GM18868 (cell line): ENCODE measurements at regions not wholly inside any gene's neighbourhood (a gene's known extent, or its start where the extent isn't known, plus 50 kb on each side); places are given as distances from the start of the nearest gene placed in this dataset.
"Not testable (repeated sequence)": the region's sequence is repeated elsewhere in the genome, so short reads cannot be mapped to it uniquely, and the experiment has no call there.

Source experiments
- ATAC-seq: cut with Tn5 transposase; IDR thresholded peaks from one replicate; pipeline ENCODE4 v1.9.1; 2021; ENCODE audit warnings: mild to moderate bottlenecking, moderate library complexity; ENCODE audit not compliant: unreplicated experiment

DNA sequence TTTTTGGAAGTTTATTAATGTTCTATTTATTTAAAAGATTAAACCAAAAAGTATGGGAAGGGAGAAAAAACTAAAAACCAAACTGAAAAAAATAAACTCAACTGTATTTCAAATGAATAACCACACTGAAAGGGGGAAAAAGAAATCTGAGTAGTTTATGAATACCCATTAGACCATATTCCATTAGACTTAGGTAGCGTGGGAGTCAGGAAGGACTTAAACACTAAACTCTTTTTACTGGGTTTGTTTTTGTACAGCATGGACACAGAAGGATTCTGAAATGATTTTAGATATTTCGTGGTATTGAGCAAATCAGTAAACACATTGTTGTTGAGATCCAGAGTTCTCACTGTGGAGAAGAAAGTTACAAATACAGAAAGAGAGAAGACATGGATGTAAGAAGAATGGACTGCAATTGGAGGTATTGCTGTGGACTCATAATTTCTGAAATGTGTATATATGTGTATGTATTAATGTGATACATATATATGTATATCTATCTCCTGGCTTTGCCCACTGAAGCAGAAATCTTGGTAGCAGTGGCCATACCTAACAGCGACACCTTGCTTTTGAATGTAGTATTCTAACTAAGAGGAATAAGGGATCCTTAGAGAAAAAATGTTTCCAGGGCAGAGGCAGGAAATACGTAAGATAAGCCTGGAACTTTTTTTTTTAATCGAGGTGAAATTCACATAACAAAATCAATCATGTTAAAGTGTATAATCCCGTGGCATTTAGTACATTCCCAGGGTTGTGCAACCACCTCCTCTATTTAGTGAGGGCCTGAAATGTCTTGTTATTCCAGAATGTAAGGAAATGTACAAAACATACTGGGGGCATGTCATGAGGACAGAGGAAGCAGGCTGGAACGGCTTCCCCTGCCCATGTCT, 228.8 kb downstream of the SMARCA2 start:
- ATAC-seq = no peak

DNA sequence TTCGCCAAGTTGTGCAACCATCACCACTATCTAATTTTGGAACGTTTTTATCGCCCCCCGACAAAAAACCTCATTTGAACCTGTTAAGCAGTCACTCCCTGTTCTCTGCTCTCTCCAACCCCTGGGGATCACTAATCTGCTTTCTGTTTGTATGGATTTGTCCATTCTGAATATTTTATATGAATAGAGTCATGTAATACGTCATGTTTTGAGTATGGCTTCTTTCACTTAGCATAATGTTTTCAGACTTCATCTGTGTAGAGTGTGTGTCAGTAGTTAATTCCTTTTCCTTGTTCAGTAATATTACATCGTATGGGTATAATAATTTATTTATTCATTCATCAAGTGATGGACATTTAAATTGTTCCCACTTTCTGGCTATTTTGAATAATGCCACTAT, 232.2 kb downstream of the SMARCA2 start:
- no peak for ATAC-seq

DNA sequence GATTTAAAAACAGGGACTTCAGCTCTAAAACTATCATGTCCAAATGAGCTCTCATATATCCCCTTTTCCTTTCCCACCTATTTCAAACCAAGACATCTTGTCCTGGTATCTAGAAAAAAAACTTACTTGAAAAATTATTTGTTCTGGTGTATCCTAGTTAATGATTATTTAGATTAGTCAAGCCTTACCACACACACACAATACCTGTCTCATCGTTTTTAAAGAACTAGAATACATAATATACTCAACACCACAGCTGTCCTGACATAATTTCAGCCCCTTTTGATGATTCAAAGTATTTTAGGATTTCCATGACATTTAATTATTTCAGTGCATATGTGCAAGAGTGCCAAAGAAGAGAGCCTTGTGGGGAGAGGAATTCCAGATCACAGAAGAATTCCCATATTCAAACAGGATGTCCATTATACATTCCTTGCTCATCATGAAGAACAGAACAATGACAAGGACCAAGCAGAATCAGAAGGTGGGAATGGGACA, 233.7 kb downstream of the SMARCA2 start:
- no peak for ATAC-seq

DNA sequence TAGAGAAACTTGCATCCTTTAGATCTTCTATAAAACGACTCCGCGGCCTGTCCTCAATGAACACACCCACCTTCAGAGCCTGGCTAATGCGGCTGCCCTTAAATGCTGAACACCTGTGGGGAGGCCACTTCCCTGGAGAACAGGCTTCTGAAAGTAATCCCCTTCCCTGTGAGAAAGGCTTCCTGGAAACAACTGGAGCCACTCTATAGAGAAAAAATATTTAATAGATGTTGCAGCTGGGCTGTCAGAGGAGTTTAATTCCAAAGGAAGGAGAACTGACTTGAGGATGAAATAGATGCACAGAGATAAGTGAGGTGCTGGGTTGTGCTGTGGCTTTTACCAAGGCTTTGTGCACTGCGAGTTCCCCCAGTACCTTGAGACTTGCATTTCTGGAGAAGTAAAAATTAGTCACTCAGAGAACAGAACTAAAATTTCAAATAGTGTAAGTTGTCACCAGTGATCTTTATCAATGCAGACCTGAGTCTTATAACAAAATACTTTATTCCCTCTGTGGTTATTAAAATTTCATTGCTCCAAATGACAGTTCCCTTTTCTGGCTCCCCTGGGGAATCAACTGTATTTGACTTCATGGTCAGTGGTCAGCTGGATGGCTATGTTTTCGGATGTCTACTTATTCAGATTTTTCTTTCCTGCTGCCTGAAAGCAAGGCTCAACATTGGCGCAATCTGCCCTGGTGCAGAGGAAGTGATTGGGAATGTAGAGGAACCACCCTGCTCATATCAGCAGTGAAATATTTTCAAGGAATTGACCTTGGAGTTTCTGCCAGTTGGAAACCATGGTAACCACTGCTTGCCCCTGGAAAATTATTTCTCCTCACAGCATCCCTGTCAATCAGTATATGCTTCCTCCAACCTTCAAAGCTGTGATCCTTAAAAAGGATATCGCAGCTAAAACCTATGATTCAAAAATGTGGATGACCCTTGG, 238.8 kb downstream of the SMARCA2 start:
- ATAC-seq = no peak

DNA sequence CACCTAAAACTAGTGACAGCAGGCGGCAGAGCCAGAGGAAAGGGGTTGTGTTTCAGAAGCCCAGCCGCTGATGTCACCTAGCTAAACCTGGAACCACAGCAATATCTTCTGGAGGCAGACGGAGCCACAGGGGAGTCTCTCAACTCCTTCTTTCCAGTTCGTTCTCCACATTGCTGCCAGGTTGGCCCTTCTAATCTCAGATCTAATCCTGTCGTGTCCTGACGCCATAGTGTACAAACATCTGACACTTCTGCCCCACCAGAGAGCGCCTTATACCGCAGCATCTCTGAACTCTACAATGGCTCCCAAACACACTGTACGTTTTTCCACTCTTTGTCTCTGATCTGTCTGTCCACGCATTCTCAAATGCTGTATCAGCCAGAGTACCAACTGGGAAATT, 240.0 kb downstream of the SMARCA2 start:
- no peak for ATAC-seq

DNA sequence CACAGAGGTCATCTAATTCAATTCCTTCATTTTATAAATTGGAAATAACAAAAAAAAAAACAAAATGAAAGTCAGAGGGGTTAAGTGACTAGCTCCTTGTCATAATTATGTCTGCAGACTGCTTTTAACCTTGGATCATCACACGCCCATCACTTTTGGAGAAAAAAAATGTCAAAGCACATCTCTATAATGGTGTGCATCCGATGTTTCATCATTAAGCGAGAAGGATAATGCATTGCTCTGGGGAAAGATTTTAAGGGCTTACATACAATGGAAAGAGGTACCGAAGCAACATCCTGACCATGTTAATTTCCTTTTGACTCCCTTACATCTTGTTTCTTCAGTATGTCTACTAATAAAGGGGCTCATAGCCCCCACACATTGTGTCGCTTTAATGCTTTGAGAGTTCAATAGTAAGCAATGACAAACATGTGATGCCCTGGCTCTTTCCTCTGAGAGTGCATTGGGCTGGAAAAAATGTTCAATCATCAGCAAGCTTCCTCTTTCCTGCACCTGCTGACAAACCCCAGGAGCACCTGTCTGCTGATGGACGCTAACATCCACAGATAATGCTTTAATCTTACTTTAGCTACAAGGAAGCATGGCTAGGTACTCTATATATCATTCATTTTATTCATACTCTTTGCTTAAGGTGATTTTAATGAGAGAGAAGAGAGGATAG, 242.2 kb downstream of the SMARCA2 start:
- no peak for ATAC-seq

DNA sequence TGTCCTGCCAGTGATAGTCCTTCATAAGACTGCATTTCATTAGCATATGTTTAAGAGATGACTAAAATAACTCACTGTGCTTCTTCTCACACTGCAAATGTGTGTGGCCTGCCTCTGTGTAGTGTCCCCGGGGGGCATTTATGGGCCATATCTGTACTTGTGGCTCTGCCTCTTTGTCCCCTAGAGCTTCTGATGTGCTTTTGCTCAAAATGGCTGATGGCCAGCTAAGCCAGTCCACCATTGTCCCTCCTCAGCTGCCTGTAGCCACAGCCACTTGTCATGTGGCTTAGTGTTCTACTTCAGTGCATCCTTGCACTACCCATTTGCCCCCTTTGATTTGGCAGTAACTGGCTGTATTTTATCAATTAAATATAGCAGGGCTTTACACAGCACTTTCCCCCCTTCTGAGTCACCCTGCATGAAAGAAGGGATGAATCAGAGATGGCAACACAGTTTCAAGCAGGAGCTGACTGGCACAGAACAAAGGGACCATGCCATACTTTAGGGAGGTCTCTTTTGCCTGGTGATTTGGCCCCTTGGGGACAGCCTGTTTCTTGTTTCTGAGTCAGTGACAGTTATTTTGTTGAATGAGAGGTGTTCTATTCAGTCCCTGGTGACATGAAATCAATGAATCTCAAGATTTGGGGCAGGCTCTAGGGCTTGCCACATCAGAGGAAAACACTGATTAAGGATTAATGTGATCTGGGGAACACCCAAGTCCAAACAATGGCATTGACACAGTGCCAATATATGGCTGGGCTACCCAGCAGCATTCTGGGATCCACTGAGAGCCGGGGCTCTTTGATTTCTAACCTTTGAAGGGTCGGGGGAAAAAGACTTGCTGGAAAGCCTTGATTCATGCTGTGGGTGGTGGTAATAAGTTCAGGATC, 245.5 kb downstream of the SMARCA2 start:
- no peak for ATAC-seq

DNA sequence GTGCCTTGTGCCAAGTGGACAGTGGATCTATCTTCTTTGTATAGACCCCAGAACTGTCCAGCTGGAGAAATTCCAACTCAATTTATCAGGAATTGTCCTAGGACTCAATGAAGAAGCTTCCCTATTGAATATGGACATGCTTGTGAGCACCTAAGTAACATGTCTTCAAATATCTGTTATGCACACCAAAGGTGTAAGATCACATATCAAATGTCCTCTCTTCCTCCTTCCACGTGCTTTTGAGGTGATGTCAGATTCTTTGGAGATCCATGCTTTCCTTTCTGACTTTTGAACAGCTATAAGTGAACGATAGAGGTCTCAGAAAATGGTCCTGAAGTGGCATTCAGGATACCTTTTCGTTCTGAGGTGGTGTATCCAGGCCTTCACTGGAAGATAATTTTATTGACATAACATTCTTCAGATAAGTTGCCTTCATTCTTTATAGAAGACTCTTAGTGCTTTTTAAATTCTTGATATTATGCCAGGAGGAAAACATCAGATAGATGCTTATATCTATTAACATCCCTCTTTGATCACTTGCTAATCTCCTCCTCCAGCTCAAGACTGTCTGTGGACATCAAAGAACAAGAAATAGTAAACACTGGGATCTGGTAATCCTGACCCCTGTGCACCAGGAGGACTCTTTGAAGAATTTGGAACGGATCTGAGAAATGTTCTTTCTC, 246.4 kb downstream of the SMARCA2 start:
- no peak for ATAC-seq

DNA sequence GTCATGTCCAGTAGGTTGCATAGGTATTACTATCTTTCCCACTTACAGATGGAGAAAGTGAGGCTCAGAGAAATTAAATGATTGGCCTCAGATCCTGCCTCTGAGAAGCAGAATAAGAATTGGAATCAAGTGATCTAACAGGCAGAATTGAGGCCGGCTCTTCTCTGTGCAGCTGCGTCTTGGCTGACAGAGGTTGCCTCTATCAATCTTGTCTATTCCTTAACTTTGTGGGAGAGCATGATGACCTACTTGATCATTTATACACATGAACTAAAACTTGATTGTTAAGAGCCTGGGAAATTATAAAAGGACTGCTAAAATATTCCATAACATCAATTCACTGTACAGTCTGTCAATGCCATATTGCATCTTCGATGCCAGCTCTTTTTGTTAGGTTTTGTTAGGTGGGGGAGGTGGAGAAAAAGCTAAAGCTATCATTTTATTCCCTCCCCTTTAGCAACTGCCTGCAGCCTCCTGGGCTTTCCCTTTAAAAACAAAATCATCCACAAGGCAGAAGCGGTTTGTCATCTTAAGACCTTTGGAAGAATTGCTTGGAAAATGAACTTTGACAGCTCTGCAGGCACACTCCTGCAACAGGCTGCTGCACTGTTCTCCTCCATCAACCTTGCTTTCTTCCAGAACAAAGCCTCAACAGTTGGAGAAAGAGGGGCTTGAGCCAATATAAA, 247.4 kb downstream of the SMARCA2 start:
- ATAC-seq = no peak

DNA sequence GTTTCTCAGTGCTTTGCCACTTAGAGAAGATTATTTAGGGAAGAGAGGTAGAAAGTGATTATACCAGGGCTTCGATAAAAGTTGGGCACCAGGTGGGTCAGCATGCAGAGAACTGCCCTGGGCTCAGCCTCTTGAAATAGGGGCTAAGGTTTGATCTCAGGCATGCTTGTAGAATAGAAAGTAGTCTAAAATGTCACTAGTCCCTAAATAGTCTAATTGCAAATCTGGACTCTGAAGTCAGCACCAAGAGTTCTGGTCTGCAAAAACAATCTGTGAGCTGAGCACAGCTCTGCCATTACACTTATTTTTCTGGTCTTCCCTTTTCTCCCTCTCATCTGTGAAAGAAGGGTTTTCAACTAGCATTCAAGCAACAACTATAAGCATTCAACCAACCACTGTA, 248.0 kb downstream of the SMARCA2 start:
- no peak for ATAC-seq

DNA sequence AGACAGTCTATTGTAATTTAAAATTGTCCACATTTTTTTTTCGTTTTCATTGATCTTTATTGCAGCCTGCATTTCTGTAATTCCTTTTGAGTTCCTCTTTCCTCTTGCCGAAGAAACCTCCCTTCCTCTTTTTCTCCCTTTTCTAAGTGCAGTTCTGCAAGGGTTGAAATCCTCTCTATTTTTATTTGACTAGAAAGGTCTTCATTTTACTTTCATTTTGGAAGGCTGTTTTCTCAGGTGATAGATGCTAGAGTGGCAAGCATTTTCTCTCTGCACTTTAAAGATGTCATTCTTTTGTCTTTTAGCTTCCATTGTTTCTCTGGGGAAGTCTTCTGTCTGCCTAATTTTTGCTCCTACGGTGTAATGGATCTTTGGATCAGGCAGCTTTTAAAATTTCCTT, 248.5 kb downstream of the SMARCA2 start:
- no peak for ATAC-seq

DNA sequence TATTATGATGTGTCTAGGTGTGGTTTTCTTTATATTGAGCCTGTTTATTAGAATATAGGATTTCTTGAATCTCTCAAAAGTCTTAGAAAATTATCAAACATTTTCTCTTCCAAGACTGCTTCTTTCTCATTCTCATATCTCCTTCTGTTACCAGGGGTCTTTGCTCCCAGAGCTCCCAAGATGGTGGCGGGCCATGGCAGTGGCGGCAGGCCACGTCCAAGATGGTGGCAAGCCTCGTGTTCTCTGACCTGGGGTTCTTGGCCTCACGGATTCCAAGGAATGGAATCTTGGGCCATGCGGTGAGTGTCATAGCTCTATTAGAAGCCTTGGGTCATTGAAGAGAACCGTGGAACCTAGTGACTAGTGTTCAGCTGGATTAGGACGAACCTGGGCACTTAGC, 248.9 kb downstream of the SMARCA2 start:
- ATAC-seq = no peak

DNA sequence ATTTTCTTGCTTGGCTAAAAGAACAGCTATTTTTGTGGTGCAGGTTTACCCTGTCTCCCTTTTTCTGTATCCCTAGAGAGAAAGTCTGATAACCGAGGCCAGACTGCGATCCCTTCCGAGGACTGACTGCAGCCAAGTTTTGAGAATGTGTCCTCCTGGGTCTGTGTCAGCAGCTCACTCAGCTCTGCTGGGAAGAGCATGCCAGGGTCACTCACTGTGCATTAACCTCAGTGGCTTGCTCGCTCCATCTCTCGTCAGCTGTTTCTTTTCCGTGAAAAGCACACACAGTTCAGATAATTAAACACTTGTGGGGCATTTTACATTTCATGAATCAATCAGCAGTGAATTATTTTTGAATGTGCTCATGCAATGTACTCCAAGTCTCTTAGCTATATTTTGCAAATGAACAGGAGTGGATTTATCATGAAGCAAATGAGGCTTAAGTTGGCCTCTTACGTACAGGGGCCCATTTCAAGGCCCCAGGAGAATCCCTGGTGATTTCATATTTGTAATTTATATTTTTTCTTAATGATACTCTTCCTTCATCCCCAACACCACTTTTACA, 252.1 kb downstream of the SMARCA2 start:
- no peak for ATAC-seq

DNA sequence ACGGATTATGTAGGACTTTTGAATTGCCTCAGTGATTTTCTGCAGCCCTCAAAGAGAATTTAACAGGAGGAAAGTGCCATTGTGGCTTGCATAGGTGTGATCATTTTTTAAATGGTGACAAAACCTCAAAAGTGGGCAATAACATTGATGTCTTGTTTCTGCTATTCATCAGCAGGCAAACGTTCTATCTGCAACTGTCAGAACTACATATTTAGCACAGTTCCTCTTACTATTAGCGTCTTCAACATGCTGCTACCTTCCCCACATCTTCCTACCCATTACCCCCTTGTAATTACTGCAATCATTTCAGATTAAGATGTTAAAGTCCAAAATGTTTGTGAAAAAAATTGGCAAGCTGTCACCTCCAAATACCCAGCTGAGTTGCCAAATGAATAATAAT, 254.6 kb downstream of the SMARCA2 start:
- no peak for ATAC-seq

DNA sequence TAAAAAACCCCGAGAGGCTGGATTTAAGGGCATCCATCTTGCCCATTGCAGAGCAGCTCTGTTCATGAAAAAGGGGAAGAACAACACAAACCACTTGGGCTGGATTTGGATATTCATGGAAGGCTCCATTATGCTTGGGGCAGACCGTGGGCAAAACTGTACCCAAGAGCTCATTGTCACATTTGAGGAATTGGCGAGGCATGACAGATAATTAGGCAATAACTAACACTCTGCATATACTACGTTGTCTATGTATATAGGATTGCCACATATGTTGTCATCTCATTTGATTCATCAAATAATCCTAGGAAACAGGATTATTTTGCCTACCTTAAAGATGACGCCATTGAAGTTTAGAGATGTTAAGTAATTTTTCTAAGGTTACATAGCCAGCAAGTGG, 255.4 kb downstream of the SMARCA2 start:
- no peak for ATAC-seq

DNA sequence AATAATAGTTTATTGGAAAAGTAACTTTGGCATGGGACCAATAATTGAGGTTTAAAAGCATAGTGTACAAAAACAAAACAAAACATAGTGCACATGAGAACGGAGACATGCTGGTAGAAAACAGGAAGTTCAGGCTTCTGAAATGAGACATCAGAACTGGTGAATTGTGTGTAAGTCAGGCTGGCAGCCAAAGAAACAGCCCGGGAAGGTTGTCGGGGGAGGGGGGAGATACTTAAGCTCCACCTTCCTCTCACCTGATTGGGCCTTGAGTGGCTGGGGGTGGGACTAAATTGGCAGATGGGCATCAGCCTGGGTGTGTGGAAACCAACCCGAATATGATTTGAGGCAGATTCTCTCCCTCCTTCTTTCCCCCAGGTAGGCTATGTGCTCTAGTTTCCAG, 256.3 kb downstream of the SMARCA2 start:
- peak; percentile 93 for ATAC-seq

DNA sequence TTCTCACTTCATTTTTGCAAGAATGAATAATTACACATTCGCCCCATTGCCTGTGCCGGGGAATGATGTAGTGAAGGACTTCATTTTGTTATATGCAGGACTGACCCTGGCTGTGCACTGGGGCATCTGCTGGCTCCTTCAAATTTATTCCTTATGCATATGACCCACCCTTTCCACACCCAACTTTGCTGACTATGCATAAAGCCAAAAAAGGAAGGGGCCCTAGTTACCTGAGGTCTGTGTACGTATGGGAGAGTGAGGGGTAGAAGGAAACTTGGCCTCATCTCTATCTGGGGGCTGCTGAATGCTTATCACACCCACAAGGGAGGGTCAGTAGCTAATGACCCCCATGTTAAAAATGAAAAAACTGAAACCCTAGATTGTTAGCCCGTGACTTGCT, 259.6 kb downstream of the SMARCA2 start:
- ATAC-seq = no peak

DNA sequence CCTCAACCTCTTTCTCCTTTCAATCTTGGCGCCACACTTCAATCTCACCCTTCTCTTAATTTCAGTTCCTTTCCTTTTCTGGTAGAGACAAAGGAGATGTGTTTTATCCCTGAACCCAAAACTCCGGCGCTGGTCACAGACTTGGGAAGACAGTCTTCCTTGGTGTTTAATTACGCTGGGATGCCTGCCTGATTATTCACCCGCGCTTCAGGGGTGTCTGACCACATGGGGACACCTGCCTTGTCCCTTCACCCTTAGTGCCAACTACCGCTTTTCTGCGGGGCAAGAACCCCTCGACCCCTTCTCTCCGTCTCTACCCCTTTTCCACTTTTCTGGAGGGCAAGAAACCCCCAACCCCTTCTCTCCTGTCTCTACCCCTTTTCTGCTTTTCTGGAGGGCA, 261.1 kb downstream of the SMARCA2 start:
- ATAC-seq = no peak

DNA sequence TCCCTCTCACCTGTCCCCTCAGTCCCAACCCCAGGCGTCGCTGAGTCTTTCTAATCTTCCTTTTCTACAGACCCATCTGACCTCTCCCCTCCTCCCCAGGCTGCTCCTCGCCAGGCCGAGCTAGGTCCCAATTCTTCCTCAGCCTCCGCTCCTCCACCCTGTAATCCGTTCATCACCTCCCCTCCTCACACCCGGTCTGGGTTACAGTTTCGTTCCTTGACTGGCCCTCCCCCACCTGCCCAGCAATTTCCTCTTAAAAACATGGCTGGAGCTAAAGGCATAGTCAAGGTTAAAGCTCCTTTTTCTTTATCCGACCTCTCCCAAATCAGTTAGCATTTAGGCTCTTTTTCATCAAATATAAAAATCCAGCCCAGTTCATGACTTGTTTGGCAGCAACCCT, 262.0 kb downstream of the SMARCA2 start:
- ATAC-seq = not testable (repeated sequence)
